GM21825 (cell line): ENCODE measurements at regions not wholly inside any gene's neighbourhood (a gene's known extent, or its start where the extent isn't known, plus 50 kb on each side); places are given as distances from the start of the nearest gene placed in this dataset.
A peak's percentile ranks its signal among the peaks of the same experiment; 100 is the strongest.
"Not testable (repeated sequence)": the region's sequence is repeated elsewhere in the genome, so short reads cannot be mapped to it uniquely, and the experiment has no call there.

Source experiments
- ATAC-seq: cut with Tn5 transposase; IDR thresholded peaks from one replicate; pipeline ENCODE4 v1.9.1; 2021; ENCODE audit warnings: mild to moderate bottlenecking, moderate library complexity; ENCODE audit not compliant: unreplicated experiment

GRCh38 chr1:72442262-72442661 is 159.9 kb upstream of the NEGR1 start:
- ATAC-seq, result no peak

DNA sequence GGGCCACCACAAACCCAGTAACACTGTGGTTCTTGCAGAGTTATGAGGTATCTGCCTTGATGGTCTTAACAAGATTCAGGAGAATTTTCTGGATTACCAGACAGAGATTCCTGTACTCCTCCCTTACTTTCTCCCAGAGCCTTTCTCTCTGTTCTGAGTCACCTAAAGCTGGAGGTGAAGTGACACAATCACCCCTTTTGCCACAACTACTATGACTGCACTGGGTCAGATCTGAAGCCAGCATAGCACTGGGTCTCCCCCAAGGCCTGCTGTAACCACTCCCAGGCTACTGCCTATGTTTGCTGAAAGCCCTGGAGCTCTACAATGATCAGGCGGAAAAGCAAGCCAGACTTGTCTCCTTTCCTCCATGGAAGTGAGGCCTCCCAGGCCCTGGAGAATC is 156.7 kb upstream of the NEGR1 start:
- no peak for ATAC-seq

DNA sequence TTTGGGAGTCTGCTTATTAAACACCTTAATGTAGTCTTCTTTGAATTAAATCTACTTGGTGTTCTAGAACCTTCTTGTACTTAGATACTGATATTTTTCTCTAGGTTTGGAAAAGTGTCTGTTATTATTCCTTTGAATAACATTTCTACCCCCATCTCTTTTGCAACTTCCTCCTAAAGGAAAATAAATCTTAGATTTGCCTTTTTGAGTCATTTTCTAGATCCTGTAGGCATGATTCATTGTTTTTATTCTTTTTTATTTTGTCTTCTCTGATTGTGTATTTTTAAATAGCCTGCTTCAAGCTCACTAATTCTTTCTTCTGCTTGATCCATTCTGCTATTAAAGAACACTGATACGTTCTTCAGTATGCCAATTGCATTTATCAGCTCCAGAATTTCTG is 155.9 kb upstream of the NEGR1 start:
- ATAC-seq, result no peak

DNA sequence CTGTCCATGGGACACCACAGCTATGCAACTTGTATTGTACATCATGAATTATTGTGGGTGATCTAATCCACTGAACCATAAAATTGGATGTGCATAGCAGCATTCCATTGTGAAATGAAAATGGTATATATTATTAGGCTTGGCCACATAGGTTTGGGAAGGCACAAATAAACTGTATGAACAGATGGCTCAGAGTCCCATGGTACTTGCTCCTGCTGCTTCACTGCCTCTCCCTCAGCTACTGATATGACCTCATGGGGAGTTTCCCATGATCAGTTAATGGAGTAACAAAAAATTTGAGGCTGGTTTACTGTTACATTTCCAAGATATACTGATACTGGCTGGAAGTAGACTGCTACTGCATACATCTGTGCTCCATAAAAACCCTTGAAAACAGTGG is 152.7 kb upstream of the NEGR1 start:
- ATAC-seq, result peak; percentile 69

DNA sequence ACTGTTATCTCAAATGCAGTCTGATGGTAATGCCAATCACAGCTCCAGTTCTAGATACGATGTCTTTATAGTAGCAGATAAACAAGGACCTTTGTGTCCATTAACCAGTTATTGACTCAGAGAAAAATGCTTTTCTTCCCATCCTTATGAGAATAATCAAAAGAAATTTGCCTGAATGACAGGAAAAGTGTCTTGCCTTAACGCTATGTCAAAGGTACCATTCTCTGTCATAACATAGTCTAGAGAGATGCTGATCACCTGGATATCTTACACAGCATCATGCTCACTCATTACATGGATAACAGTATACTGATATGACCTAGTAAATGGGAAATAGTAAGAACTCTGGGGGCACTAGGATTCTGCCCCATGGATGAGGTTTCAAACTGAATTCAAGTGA is 151.7 kb upstream of the NEGR1 start:
- ATAC-seq, result no peak

- ATAC-seq, result no peak
Observed at GRCh38 chr1:72433591-72433990, 151.3 kb upstream of the NEGR1 start.

GRCh38 chr1:72432645-72433267 is 150.4 kb upstream of the NEGR1 start:
- ATAC-seq, result peak; percentile 41

GRCh38 chr1:72431810-72432209 is 149.5 kb upstream of the NEGR1 start:
- ATAC-seq, result no peak

- ATAC-seq, result not testable (repeated sequence)
Observed at GRCh38 chr1:72428276-72428675, 145.9 kb upstream of the NEGR1 start.

GRCh38 chr1:72419229-72419628 is 136.9 kb upstream of the NEGR1 start:
- no peak for ATAC-seq

DNA sequence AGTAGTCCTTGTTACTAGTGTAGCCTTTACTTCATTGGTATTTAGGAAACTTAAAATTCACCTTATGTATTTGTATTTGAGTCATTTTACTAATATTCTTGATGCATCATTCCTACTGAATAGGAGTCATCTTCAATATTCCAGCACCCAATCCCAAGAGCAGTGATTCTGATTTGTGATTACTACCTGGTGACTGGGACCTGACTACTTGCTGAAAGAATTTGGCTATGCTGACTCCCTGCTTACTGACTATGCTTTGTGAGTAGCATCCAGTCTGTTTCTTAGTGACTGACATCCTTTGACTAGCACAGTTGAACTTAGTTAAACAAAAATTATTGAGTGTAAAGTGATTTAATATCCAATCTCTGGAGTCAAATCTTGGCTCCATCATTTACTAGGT is 129.9 kb upstream of the NEGR1 start:
- ATAC-seq, result no peak

DNA sequence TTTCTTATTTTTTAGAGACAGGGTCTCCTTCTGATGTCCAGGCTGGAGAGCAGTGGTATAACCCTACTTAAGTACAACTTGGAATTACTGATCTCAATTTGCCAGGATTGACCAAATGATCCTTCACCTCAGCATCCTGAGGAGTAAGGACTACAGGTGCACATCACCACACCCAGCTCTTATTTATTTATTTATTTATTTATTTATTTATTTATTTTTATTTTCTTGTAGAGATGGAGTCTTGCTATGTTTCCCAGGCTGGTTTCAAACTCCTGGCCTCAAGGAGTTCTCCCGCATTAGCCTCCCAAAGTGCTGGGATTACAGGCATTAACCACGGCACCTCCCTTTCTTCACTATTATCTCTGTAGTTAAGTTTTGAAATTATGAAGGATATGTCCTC is 117.5 kb upstream of the NEGR1 start:
- ATAC-seq, result no peak

DNA sequence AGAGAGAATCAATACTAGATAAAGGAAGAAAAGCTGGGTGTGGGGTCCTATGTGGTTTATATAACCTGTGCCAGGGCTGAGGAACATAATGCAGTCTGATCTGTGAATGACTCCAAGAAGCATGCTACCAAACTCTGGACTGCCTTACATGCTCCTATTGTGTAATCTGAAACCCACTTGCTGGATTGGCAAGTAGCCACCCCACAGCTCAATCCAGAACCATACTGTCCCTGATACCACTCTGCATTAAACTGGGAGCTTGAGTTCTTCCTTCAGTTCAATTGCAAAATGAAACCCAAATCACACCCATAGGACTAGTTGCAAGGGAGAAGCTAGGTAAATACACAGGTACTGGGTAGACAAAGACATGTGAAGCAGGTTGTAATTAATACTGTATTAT is 115.4 kb upstream of the NEGR1 start:
- no peak for ATAC-seq

DNA sequence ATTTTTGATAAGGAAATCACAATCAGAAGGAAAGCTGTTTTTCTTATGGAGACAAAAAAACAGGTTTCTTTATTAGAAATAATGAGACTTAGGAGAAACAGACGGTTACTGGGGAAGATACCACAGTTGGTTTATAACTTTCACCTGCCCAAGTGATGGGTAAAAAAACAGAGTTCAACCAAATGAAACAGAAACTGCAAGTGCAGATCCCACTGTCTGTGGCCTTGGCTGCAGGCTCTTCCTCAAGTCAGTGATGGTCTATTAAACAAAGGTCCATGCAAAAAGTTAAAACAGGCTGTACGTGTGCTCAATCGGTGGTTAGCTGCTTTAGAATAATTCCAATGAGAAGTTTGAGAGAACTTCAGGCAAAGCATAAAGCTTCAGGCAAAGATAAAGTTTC is 112.1 kb upstream of the NEGR1 start:
- ATAC-seq, result no peak

DNA sequence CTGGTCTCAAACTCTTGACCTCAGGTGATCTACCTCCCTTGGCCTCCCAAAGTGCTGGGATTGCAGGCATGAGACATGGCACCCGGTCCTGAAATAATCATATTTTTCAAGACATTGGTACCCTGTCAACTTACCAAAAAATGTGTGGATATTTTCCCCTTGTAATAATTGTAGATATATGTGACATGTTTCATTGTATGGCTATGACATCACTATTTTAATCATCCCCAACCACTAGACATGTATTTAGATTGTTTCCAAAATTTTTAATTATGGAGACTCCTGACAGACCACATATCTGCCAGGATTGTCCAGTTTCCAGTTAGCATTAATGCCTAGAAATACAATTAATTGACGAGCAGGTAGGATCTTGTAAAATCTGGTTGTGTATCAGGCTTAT is 96.7 kb upstream of the NEGR1 start:
- no peak for ATAC-seq

GRCh38 chr1:72375226-72375625 is 92.9 kb upstream of the NEGR1 start:
- ATAC-seq, result no peak

DNA sequence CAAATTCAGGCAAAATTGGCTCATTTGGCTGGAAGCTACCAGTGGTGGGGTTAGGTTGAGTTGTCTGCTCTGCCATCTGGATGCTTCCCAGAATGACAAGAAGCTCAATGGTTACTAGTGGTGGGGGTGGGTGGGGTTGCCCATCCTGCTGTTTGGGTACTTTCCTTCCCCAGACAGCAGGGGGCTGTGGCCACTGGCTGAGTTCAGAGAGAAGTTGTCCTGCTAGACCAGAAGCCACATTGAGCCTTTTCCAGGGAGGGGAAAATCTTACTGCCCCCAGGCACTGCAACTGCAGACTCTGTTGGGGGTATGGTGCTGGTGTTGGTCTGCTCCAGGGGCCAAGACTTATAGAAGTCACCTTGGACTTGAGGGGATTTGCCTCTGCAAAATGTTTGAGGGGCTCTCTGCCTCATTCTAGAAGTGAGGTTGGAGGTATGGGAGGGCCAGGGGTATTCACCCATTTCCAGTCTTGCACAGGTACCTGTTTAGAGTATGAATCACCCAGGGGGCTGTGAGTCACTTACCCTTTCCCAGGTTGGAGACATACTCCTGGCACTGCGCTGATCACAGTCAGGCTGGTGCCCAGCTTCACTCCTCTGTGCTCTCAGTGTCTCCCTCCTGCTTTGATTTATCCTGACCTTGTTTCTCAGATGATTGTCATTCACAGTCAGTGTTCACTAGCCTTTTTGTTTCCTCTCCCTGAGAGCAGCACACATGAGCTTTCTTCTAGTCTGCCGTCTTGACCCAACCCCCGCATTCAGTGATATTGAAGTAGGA is 89.1 kb upstream of the NEGR1 start:
- ATAC-seq, result no peak

DNA sequence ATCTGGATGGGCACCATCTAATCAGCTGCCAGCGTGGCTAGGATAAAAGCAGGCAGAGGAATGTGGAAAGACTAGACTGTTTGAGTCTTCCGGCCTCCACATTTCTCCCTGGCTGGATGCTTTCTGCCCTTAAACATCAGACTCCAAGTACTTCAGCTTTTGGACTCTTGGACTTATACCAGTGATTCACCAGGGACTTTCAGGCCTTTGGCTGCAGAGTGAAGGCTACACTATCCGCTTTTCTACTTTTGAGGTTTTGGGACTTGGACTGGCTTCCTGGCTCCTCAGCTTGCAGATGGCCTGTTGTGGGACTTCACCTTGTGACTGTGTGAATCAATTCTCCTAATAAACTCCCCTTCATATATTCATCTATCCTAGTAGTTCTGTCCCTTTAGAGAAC is 88.5 kb upstream of the NEGR1 start:
- not testable (repeated sequence) for ATAC-seq

DNA sequence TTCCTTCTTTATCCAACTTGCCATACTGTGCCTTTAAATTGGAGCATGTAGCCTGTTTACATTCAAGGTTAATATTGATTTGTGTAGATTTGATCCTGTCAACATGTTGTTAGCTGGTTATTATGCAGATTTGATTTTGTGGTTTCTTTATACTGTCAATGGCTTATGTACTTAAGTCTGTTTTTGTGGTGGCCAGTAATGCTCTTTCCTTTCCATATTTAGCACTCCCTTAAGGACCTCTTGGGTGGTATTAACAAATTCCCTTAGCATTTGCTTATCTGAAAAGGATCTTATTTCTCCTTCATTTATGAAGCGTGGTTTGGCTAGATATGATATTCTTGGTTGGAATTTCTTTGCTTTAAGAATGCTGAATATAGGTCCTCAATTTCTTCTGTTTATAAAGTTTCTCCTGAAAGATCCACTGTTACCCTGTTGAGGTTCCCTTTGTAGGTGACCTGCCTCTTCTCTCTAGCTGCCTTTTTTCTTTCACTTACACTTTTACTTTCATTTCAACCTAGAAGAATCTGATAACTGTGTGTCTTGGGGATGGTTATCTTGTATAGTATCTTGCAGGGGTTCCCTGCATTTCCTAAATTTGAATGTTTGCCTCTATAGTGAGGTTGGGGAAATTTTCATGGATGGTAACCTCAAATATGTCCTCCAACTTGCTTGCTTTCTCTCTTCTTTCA is 86.9 kb upstream of the NEGR1 start:
- no peak for ATAC-seq

GRCh38 chr1:72366466-72366865 is 84.1 kb upstream of the NEGR1 start:
- ATAC-seq, result no peak

- ATAC-seq, result no peak
Observed at GRCh38 chr1:72365693-72366092, 83.4 kb upstream of the NEGR1 start.

DNA sequence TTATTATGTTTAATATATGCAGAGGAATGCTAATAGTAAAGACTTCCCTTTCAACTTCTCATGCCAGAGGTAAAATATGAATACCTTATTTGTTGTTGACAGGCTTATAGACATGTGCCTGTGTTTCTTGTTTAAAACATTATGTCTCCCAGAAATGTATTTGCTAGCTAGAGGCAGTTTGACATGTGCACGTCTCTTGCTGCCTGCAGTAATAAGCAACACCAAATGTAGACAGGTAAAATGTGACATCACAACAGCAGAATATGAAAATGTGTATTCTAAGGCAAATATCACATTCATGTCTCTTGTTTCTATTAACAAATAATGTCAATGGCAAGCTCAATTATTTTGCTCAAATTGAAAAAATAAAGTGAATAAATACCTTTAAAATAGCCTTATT is 80.2 kb upstream of the NEGR1 start:
- no peak for ATAC-seq
